Natural killer cell (primary cell): ENCODE measurements at regions not wholly inside any gene's neighbourhood (a gene's known extent, or its start where the extent isn't known, plus 50 kb on each side); places are given as distances from the start of the nearest gene placed in this dataset.

Source experiments
- ATAC-seq, 3 donors: fragments of 150-1000 bp in 2 of 3; fragments of 200-7000 bp in 1 of 3; cut with Tn5 transposase; 1 replicate in 1 of 3; 2 replicates in 2 of 3; pipeline ENCODE4 v1.10.0; 2021; ENCODE audit warnings: mild to moderate bottlenecking in 2 of 3, moderate library complexity in 2 of 3
- DNase-seq, 2 donors: peaks; one replicate each; pipeline versions ENCODE4 v3.0.0 to v3.0.0-alpha.2; 2013 to 2021; ENCODE audit warnings: mixed read lengths in 1 of 2
- H3K27ac ChIP-seq: one replicate; pipeline ENCODE4 v1.5.1; 2013; ENCODE audit warnings: mild to moderate bottlenecking, low read length
- H3K27me3 ChIP-seq: one replicate; pipeline ENCODE4 v1.6.1; 2013; ENCODE audit warnings: low read length; ENCODE audit not compliant: control insufficient read depth, insufficient read depth
- H3K36me3 ChIP-seq: one replicate; pipeline ENCODE4 v1.6.1; 2013; ENCODE audit warnings: low read length; ENCODE audit not compliant: control insufficient read depth, insufficient read depth
- H3K4me1 ChIP-seq: one replicate; pipeline ENCODE4 v1.6.1; 2013; ENCODE audit warnings: low read length; ENCODE audit not compliant: control insufficient read depth, insufficient read depth
- H3K4me3 ChIP-seq: one replicate; pipeline ENCODE4 v1.5.1; 2013; ENCODE audit warnings: low read length
- H3K9me3 ChIP-seq: one replicate; pipeline ENCODE4 v1.6.1; 2013; ENCODE audit warnings: low read length; ENCODE audit not compliant: control insufficient read depth, insufficient read depth
- H3K27ac Mint-ChIP-seq, 2 donors: one replicate each; pipeline ENCODE4 v1.8.0; 2022; ENCODE audit warnings: mild to moderate bottlenecking in 2 of 2, mixed read lengths in 2 of 2, moderate library complexity in 1 of 2
- H3K27me3 Mint-ChIP-seq, 2 donors: one replicate each; pipeline ENCODE4 v1.8.0; 2022; ENCODE audit warnings: low read depth in 2 of 2, mixed read lengths in 2 of 2
- H3K36me3 Mint-ChIP-seq: one replicate; pipeline ENCODE4 v1.8.0; 2022; ENCODE audit warnings: mixed read lengths
- H3K4me1 Mint-ChIP-seq, 2 donors: one replicate each; pipeline ENCODE4 v1.8.0; 2022; ENCODE audit warnings: mixed read lengths in 2 of 2
- H3K4me3 Mint-ChIP-seq: one replicate; pipeline ENCODE4 v1.8.0; 2022; ENCODE audit warnings: mild to moderate bottlenecking, moderate library complexity, mixed read lengths
- H3K9me3 Mint-ChIP-seq, 2 donors: one replicate each; pipeline ENCODE4 v1.8.0; 2022; ENCODE audit warnings: mixed read lengths in 2 of 2
- CTCF ChIP-seq: fragments of 200-600 bp; IDR thresholded peaks from one replicate; pipeline ENCODE4 v1.8.0; 2022; ENCODE audit warnings: antibody characterized with exemption
- WGBS: methylation state at CpG from one replicate; pipeline ENCODE4 v1.1.7; 2013; ENCODE audit warnings: missing lambda C conversion rate; ENCODE audit not compliant: insufficient coverage; 5-methylcytosine and 5-hydroxymethylcytosine counted together
- intact Hi-C: fragments of 100-400 bp; cut with micrococcal nuclease; formaldehyde crosslinking; loops from one replicate; pipeline ENCODE4 v1.14.2; 2022

DNA sequence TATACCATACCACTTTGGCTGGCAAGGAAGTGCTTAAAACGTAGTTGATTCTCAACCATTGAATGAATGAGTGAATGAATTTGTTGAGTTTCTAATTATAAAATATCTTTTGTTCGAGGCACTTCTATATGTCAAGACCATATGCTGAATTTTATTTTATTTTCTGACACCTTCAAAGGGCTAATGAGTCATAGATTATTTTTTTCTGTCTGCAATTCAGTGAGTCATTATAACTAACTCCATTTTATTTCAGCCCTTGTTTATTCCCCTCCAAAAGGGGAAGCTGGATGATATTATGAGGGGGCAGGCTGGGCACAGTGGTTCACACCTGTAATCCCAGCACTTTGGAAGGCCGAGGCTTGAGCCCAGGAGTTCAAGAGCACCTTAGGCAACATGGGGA is 142.4 kb downstream of the P2RY1 start:
- no peaks in the 10 kb centered on the region for H3K36me3 ChIP-seq
- no peaks in the 10 kb centered on the region for H3K4me1 ChIP-seq
- H3K27me3 Mint-ChIP-seq, result peaks cover 0 to 3% of the 10 kb centered on the region in 2 donors
- no peak for TF ChIP-seq CTCF
- no peaks in the 10 kb centered on the region for H3K4me1 Mint-ChIP-seq
- intact Hi-C loops, result no loop called here
- no peaks in the 10 kb centered on the region for H3K36me3 Mint-ChIP-seq
- no peak overlapping the region for H3K27ac ChIP-seq
- H3K4me3 ChIP-seq, result no peak overlapping the region
- WGBS, result 62% methylated on average over 1 of the region's 3 CpGs
- DNase-seq, result no peak
- H3K9me3 ChIP-seq, result no peaks in the 10 kb centered on the region
- H3K9me3 Mint-ChIP-seq, result peaks cover 0 to 3% of the 10 kb centered on the region in 2 donors
- no peak overlapping the region for H3K4me3 Mint-ChIP-seq
- ATAC-seq, result no peak
- no peak overlapping the region for H3K27ac Mint-ChIP-seq
- no peaks in the 10 kb centered on the region for H3K27me3 ChIP-seq

GRCh38 chr3:152978152-152978551 is 143.2 kb downstream of the P2RY1 start:
- Mint-ChIP-seq H3K27ac (no peak overlapping the region), H3K27me3 (peaks cover 0 to 6% of the 10 kb centered on the region in 2 donors), H3K9me3 (peaks cover 0 to 3% of the 10 kb centered on the region in 2 donors), H3K36me3 (no peaks in the 10 kb centered on the region), H3K4me1 (no peaks in the 10 kb centered on the region), H3K4me3 (no peak overlapping the region)
- intact Hi-C loops, result no loop called here
- H3K27ac ChIP-seq, result no peak overlapping the region
- ATAC-seq (no peak), DNase-seq (no peak)
- WGBS, result 71% methylated on average over 1 of the region's 1 CpG
- H3K36me3 ChIP-seq, result no peaks in the 10 kb centered on the region
- H3K4me3 ChIP-seq, result no peak overlapping the region
- H3K4me1 ChIP-seq, result no peaks in the 10 kb centered on the region
- H3K9me3 ChIP-seq, result no peaks in the 10 kb centered on the region
- H3K27me3 ChIP-seq, result no peaks in the 10 kb centered on the region
- TF ChIP-seq CTCF, result no peak

GRCh38 chr3:152997526-152997925 is 162.6 kb downstream of the P2RY1 start:
- 97% methylated on average over 2 of the region's 2 CpGs for WGBS
- Mint-ChIP-seq H3K4me3 (no peak overlapping the region), H3K4me1 (peaks cover 0 to 4% of the 10 kb centered on the region in 2 donors), H3K9me3 (no peaks in the 10 kb centered on the region), H3K27me3 (peaks cover 0 to 7% of the 10 kb centered on the region in 2 donors), H3K27ac (no peak overlapping the region), H3K36me3 (no peaks in the 10 kb centered on the region)
- no peak for TF ChIP-seq CTCF
- no peak overlapping the region for H3K27ac ChIP-seq
- no peaks in the 10 kb centered on the region for H3K36me3 ChIP-seq
- H3K4me3 ChIP-seq, result no peak overlapping the region
- DNase-seq (no peak), ATAC-seq (no peak)
- no peaks in the 10 kb centered on the region for H3K9me3 ChIP-seq
- H3K27me3 ChIP-seq, result no peaks in the 10 kb centered on the region
- intact Hi-C loops, result no loop called here
- H3K4me1 ChIP-seq, result no peaks in the 10 kb centered on the region

GRCh38 chr3:152998591-152998990 is 163.4 kb upstream of the RAP2B start:
- ATAC-seq (no peak), DNase-seq (no peak)
- Histone ChIP-seq H3K27me3 (no peaks in the 10 kb centered on the region), H3K4me1 (no peaks in the 10 kb centered on the region), H3K27ac (no peak overlapping the region), H3K36me3 (no peaks in the 10 kb centered on the region), H3K9me3 (no peaks in the 10 kb centered on the region), H3K4me3 (no peak overlapping the region)
- TF ChIP-seq CTCF, result no peak
- Mint-ChIP-seq H3K27me3 (peaks cover 0 to 4% of the 10 kb centered on the region in 2 donors), H3K9me3 (no peaks in the 10 kb centered on the region), H3K4me3 (no peak overlapping the region), H3K4me1 (peaks cover 0 to 4% of the 10 kb centered on the region in 2 donors), H3K36me3 (no peaks in the 10 kb centered on the region), H3K27ac (no peak overlapping the region)
- intact Hi-C loops, result no loop called here
- 81% methylated on average over 4 of the region's 4 CpGs for WGBS
